Activated CD8-positive, alpha-beta memory T cell treated with anti-CD3 and anti-CD28 coated beads, Interleukin-2, amount 50 U/mL, for 24 hours (primary cell): ENCODE measurements at regions not wholly inside any gene's neighbourhood (a gene's known extent, or its start where the extent isn't known, plus 50 kb on each side); places are given as distances from the start of the nearest gene placed in this dataset.

ENCODE experiments used
- DNase-seq: peaks from one replicate; pipeline ENCODE4 v3.0.0-alpha.2; 2020; ENCODE audit errors: extremely low read depth

DNA sequence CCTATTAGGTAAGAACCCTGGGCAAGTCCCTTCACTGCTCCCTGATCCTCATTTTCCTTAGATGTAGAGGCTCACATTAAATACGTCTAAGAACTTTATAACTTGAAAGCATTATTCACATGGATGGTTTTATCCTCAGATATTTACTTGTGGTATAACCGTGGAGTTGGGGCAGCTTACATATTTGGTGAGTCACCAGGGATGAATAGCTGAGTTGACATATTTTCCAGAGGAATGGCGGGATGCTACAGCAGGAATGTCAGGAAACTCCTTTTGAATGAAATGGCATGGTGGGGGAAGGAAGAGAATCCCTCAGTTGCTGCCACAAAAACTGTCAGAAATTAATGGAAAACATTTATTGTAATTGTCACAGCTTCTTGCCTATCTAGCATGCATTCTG is 165.3 kb upstream of the RPS6KA3 start:
- no peak for DNase-seq

DNA sequence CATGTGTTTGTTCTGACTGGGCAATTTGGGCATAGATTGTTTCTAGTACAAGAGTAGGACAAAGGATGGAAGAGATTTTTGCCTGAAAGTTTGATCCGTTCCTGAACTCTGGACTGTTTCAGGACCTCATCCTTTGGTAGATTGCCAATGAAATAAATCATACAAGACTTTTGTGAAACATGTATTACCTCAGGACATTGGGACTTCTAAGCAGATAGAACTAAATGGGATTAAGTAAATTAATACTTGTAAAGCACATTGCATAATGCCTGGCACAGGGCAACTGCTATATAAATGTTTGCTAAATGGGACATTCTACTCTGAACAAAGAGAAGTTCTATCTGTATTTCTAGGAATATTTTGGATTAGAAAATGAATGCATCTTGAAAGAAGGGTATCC is 164.8 kb upstream of the RPS6KA3 start:
- no peak for DNase-seq

DNA sequence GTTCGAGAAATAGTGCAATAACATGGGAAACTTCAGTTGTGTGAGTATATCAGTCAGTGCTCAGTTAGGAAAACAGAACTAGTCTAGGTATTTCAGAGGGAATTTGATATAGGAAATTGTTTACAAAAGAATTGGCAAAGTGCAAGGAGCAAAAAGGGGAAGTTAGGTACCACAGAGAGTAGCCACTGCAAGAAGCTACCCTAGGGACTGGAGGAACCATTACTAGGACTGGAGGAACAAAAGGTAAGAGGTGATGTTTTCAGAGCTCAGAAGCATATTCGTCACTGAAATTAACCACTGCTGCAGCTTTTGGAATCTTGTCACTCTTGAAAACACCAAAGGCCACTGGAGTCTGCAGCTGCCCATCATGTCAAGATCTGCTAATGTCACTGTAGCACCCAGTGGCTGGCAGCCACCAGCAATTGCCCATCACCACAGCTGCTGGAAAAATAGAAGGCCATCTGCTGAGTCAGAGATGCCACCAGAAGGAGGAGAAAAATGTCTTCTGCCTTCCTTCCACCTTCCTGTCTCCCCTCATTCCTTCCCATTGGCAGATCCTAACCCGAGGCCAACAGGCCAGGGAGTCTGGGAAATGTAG is 160.6 kb upstream of the RPS6KA3 start:
- DNase-seq = no peak

DNA sequence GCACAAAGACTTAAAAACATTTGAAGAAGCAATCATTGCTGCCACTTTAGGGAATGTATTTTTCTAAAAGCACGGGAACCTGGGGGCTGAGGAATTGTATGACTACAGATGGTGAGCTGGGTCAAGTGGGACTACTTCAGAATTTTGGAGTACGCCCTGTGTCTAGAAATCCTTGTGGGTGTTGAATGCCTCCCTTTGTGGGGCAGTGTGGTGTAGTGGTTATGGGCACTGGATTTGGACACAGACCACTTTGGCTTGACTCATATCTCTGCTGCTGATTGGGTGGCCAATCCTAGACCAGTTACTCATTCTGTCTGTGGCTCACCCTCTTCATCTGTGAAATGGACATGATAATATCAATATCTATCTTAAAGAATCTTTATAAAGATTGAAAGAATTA is 155.0 kb upstream of the RPS6KA3 start:
- no peak for DNase-seq

DNA sequence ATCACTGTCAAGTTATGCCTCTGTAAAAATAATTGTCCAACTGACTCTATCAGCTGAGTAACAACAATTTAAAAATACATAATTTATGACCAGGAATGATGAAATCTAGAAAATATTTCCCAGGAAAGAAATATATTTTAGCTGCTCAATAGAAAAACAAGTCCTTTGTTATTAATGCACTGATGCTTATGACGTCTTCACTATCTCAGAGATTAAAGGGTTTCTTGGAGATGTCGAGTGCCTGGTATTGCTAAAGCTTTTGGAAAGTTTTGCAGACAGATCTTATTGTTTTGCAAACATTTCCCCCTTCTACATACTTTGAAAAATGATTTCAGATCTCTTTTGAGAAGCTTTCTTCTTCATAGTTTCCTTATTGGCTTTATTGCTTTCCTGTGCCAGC is 154.6 kb upstream of the RPS6KA3 start:
- no peak for DNase-seq

DNA sequence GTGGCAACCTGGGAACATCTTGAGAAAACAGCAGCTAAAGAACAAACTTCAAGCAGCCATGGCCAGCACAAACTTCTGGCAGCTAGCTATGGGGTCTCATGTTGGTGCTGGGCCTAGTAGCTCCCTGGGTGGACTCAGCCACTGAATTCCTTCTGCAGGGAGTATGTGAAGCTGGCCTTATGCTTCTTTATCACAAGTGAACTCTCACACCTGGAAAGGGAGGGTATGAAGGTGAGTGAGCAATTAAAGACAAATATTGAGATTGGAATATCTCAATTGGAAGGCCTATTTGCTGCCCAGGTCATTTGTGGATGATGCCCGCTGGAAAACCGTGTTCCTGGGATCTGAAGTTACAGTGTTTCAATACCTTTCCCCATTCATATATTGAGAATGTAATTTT is 153.3 kb upstream of the RPS6KA3 start:
- no peak for DNase-seq

DNA sequence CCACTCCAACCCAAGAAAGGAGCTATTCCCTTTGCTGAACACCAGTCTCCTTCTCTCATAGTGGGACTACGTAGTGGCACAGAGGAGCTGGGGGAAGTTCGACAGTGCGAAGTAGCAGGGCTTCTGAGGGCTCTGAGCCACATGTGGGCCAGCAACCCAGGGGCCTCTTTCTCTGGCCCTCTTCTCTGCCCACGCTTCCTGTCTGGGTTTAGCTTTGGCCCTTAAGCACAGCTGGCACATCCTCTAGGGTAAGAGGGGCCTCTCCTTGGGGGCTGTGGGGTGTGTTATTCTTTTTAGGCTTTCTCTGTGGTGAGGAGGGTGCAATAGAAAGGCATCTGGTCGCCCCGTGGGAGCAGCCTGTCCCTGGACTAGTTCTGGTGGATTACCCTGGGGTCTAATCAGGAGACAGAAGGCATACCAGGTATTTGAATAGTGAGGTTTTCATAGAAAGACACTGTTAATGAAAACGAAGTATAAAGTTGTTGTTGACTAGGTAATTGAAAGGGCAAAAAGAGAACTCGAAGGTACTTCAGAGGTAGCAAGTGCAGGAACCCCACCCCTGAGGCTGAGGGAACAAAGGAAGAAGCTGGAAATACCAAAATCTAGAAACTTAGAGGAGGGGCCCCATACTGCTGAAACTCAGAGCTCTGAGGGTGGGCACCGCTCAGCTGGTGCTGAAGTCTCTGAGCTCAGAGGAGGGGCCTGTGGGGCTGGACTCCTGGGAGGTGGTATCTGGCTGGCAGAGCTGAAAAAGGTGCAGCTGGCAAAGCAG is 151.9 kb upstream of the RPS6KA3 start:
- no peak for DNase-seq

DNA sequence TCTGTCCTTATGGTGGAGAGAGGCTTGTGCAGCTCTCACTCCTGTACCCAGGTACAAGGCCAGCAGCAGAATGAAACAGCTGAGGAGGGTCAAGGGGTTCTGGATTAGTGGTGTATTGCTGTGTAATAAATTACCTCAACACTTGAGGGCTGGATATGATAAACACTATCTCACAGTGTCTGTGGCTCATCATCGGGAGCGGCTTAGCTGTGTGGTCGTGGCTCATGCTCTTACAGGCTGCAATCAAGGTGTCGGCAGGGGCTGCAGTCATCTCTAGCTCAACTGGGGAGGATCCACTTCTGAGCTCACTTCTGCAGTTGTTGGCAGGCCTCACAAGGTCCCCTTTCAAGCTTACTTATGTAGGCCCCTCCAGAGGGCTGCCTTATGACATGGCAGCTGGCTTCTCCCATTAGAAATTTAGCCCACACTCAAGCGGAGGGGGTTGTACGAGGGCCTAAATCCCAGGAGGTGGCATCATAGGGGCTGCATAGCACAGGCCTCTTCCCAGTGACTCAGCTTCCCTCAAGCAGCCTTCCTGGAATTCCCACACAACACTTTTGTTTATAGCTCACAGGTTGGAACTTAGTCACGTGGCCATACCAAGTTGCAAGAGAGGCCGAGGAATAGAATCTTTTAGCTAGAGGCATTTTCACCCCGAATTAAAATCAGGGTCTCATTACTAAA is 148.2 kb upstream of the RPS6KA3 start:
- no peak for DNase-seq

DNA sequence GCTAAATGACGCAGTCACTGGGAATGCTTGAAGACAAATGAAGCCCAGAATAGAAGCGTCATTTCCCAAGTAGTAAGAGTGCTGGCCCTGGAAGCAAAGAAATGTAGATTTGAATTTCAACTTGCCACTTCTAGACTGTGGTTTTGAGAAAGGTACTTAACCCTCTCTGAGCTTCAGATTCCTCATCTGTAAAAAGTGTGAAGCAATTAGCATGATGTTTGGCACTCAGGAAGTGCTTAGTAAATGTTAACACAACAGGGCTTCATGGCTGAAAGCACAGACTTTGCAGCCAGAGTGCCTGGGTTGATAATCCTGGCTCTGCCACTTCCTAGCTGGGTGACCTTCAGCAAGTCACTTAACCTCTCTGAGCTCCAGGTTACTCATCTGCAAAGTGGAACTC is 147.4 kb upstream of the RPS6KA3 start:
- no peak for DNase-seq

DNA sequence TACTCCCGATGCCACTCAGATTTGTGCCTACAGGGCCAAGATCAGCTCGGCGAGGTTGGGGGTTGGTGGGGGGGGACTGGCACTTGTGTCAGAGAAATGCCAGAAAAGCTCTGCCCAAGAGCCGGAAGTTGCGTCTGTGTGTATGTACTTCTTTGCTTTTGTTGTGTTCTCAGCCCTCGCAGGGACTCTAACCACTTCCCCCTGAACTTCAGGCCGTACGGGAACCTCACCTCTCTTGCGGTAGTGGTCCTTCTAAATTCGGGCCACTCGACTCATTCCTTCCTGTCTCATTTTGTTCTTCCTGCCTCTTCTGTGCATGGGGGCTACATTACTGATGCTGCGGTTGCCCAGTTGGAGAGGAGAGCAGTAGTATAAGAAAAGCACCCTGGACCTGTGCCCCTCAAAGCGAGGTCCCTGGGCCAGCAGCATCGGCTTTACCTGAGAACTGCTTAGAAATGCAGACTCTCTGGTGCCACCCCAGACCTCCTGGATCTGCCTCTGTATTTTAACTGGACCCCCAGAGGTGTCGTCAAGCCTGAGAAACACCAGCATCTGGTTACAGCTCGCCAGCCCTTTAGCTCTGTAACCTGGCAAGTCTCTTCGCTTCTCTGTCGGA is 146.3 kb upstream of the RPS6KA3 start:
- no peak for DNase-seq

DNA sequence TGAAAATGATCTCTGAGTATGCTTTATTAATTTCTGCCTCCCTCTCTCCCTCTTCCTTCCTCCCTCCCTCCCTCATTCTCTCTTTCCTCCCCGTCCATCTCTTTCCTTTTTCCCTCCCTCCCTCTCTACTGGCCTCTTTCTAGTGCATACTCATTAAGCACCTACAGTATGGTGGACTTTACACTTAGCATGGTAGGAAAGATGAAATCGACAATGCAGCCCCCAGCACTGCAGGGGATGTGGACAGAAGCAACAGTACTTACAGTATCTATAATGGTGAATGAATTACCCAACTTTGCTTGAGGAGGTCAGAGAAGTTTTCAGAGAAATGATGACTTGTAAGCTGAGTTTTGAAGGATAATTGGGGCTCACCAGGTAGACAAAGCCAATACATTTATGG is 143.8 kb upstream of the RPS6KA3 start:
- DNase-seq = no peak

DNA sequence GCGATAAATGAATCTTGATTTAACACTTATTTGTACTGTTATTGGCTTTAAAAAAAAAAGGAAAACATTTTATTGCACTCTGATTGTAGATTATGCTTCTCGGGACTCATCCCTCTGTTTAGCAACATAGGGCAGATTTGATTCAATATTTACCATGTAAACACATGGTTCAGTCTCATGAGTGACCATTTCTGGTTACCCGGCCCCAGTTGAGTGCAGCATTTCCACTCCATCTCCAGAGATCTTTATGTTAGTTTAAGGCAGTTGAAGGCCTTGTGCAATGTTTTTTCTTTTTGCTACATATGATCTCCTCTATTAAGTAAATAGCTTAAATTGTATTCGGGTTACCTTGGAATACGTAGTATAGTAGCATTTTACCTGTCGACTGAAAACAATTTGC is 143.3 kb upstream of the RPS6KA3 start:
- no peak for DNase-seq

DNA sequence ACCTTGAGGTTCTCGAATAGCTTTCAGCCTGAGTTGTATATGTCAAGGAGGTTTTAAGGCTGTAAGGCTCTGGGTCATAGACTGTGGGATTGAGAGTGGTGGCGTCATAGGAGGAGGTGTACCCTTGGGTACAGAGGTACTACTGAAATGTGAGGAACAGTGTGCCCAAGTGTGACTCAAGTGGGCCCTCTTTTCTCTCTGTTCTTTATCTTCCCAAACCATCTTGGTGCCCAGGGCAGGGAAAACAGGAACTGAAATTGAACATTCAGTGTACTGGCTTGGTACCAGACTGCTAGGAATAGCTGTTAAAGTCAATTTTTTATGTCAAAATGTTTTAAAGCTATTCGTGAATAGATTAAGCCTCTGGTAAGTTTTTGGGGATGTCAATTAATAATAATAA is 136.2 kb upstream of the RPS6KA3 start:
- no peak for DNase-seq

DNA sequence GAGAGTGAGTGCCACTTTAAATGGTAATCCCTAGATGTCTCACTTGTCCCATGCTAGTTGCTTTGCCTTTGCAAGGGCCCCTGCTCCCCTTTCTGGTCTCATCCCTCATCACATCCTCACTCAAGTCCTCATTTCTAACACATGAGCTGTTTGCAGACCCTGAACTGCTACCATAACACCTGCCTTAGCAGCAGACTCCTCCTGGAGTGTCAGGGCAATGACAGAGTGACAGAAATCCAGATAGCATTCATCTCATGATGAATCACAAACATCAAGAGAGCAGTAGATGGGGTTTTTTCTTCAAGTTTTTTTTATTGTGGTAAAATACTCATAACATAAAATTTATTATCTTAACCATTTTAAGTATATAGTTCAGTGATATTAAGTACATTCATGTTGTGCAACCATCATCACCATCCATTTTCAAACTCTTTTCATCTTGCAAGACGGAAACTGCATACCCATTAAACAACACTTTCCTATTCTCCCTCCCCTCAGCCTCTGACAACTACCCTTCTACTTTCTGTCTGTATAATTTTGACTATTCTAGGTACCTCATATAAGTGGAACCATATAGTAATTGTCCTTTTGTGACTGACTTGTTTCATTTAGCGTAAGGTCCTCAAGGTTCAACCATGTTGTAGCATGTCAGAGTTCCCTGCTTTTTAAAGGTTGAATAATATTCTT is 133.2 kb upstream of the RPS6KA3 start:
- DNase-seq = no peak

DNA sequence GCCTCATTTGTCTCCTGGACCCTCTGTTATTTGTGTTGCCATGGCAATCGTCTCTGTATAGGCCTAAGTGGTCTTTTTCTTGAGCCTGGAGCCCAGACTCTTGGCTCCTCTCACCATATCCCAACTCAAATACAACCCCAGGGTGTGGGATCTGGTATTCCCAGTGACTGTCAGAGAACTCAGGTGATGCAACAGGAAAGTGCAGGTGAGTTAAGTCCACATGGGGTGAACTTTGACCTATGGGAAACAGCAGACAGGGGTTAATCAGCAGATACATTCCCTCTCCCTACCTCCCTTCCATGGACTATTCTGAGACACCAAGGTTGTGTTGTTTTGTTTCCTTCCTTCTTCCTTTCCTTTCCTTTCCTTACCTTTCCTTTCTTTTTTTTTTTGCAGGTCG is 130.9 kb upstream of the RPS6KA3 start:
- DNase-seq = no peak

DNA sequence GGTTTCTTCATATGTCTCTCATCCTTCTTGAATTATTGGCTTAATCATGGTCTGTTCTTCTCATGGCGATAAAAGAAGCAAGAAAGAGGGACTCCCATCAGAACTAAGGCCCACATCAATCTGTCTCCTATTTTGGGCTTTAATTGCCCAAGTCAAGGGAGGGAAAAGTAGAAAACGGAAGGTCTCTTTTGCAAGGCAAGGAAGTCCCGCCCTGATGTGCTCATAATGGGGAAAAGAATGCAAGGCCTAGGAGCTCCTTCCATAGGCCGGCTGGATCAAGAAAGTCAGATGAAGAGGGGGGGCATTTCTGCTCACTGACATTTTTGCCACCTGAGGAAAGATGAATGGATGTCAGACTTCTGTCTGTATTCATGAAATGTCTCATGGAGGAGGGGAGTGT is 127.7 kb upstream of the RPS6KA3 start:
- no peak for DNase-seq

DNA sequence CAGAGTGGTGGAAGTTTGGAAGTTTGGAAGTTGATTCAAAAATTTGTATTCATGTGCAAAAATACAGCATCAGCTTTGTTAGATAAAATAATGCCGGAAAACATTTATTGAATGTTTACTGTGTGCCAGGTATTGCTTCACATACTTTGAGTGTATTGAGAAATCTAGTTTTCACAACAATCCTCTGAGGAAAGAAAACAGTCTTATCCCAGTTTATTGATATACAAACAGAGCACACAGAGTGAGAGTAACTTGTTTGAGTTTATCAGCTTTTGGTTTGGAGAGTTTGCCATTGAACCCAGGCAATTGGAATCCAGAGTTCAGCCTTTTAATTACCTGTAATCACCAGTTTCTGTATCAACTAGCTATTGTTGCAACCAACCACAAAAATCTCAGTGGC is 127.2 kb upstream of the RPS6KA3 start:
- no peak for DNase-seq

DNA sequence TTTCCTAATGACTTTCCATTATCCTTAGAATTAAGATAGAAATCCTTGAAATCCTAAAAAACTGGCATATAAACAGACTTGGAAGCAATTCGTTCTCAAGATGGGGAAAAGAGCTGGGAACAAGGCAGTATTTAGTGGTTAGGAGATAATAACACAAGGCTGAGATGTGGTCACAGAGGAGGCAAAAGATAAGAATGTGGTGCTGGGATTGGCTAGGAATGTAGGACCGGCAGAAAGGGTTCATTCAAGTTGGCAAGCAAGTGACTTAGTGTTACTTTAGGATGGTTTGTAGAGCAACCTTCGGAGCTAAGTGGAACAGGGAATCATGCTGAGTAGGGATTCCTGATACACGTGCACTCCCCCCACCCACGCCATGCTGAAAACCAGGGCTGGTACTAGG is 121.9 kb upstream of the RPS6KA3 start:
- DNase-seq = no peak

DNA sequence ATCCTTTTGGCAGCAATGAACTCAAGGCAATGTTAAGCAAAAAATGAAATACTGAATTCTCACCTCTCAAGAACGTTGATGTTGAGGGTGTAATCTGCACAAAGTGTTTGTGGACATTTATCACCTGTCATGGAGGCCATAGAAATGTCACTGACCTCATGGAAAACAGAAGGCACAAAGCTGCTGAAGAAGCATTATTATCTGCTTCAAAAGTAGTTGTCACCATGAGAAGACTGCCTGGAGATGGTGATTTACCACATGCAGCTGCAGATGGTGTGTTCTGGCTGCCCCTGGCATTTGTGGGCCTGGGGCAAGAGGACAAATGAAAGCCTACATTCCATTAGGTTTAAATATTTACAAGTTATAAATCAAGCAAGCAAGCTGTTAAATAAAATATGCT is 116.8 kb upstream of the RPS6KA3 start:
- no peak for DNase-seq

DNA sequence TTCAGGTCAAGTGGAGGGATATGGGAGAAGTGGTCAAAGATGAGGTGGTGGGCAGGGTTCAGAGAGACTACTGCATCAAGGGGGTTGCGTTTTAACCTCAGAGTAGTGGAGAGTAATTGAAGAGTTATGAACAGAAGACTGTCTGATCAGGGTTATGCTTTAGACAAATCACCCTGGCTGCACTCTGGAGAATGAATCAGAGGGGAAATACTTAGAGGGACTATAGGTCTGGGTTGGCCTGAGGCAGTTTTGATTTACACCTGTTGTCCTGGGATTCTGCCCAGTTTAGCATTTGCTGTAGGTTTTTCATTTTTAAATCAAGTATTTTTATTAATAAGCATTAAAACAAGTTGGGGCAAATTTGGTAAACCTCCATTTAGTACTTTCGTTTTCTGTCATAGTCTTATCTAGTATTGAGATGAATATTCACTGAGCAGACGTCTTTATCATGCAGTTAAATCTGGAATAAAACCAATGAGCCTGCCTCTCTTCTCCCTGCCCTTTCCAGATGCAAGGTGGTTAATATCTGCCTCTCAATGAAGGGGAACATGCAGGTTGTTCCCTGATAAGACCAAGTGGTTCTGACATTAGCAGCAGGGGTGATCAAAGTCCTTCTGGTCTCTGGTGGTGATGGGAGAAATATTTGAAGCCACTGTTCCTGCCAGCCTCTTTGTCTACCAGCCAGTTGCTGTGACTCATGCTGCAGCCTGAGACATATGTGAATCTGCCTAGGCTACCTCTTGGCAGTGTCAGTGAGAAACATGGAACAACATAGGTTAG is 116.0 kb upstream of the RPS6KA3 start:
- no peak for DNase-seq

DNA sequence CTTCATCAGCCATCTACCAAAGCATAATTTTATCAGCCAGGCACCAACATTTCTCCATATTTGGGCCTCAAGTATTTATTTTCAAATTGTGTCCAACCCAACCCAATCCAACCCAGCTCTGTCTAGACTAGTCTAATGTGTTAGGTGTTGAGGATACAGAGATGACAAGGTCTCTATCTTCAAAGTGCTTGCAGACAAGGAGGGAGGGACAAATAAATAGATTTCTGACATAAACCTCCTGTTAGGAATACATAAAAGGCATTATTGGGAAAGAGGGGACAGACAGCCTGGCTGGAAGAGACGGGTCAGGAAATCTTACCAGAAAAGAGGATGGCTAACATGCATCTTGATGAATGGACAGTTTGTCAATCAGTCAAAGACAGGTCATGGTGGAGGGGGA is 115.4 kb upstream of the RPS6KA3 start:
- DNase-seq = no peak
